ENCODE measurements at regions not wholly inside any gene's neighbourhood (a gene's known extent, or its start where the extent isn't known, plus 50 kb on each side); places are given as distances from the start of the nearest gene placed in this dataset.

DNA sequence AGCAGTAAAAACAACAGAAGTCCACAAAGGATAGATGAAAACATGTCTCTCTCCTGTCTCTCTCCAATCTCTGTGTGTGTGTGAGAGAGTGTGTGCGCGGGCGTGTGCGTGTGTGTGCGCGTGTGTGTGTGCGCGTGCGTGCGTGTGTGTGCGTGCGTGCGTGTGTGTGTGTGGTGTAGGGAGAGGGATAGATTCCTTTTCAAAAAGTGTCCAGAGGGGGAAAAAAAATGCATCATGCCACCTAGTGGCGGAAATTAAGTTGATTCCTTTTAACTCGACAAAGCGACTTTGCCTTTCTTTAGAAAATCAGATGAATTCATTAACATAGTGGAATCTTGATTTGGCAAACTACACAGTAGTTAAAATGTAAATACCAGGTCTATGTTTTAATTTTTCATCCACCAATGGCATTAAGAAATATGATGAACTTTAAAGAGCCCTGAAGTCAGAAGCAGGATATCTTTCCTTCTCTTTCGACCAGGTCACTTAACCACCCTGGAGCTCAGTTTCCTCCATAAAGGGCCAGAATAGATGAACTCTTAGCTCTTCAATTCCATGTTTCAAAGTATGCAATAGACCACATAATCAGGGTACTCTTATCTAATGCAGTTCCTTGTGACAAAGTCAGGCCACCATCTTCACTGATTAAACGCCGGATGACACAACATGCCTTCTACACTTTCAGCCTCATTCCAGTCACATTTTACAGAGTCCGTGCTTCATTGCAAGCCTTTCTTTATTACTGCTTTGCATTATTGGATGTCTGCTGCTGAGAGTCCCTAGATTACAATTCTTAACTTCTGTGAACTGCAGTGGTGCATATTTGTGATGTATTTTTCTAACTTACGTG, 162.8 kb downstream of the FBXO8 start:
- FAIRE-seq: peak; percentile 94

DNA sequence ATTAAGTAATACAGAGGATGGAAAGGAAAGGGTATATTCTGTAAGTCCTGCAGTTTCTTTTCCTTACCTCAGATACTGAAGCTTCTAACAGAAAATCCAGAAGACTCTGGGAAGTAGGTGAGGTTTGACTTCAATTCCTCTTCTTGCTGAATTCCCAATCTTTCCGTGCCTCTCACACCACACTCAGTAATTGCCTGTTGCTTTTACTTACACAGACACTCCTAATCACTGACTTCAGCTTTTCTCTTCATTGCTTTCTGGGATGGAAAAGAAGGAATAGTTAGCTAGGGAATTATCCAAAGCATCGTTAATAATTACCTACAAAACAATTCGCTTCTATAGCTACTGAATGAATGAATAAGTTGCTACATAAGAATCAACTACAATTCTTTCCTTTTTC, 163.6 kb downstream of the FBXO8 start:
- no peak for FAIRE-seq

DNA sequence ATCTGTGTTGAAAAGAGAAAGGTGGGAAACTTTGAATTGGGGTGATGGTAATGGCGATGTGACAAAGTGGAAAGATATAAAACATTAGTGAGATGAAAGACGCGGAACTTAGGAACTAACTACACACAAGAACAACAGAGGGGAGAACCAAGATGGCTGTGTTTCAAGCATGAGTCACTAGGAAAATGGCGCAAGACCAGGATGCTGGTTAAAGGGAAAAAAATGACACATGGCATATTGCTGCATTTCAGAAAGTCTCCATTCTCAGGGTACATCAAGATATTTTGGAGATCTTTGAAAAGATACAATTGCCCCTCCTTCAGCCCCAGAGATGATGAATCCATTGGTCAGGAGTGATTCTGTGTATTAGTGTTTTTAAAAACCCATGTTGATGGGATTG, 164.4 kb downstream of the FBXO8 start:
- FAIRE-seq: no peak

DNA sequence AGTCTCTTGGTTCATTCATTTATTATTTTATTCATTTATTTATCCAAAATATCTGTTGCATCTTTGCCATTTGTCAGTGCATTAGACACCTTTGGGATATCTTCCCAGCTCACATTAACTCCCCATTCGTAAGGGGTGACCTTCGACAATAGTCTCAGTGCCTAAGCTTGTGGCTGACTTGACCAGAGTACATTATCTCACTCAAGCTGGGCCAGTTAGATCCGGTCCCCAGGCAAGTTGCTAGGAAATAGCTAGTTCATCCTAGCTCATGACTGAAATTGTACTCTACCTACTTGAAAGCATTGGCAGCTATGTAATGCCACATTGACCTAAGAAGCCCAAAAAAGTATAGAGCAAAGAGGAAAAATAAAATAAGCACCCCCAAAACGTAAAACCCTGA, 165.3 kb downstream of the FBXO8 start:
- no peak for FAIRE-seq

DNA sequence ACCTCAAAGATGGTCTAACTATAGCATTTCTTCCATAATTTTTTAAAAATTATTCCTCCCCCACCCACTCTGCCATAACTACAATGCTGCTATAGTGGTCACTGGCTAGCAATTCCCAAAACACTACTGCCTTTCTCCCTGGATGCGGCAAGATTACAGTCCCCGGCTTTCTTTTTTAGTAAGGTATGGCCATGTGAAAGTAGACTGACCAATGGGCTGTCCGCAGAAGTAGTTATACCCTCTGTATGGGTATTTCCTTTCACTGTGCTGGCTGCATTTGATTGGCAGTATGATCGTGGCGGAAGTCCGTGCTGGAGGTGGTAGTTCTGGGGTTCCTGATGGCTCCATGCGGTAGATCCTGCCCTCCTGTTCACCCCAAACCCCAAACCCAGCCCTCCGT, 166.0 kb downstream of the FBXO8 start:
- no peak for FAIRE-seq

DNA sequence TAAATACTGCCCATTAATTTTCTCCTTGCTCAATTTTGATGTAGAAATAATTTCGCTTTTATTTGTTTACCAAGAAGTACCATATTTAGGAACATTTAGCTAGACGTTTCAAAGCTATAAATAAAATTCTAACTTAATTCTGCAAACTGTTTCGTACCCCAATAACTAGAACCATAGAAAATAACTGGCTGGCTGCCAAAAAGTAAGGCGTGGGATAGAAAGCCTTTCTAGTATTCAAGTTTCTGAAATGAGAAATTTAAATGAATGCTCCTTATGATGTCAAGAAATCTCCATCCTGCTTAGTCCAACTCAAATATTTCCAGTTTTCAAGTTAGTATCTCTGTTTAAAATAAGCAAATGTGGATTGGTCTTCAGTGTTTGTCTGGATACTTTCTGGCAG, 167.4 kb downstream of the FBXO8 start:
- FAIRE-seq: no peak

DNA sequence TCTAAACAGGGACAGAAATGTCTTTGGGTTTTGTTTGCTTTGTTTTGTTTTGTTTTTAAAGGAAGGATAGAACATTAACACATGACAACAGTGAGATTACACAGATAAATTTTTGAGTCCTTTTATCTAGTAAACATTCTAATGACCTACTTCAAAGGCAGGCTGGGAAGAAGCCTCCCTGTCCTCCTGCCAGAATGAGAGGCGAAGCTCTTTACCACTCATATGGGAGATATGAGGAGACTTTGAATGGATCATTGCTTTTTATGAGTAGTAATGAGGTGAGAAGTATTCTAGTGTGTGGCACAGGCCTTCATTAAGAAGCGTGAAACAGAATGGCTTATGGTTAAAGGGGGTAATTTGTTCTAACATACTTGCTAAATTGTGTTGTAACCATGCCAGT, 172.0 kb downstream of the FBXO8 start:
- peak; percentile 99 for FAIRE-seq

DNA sequence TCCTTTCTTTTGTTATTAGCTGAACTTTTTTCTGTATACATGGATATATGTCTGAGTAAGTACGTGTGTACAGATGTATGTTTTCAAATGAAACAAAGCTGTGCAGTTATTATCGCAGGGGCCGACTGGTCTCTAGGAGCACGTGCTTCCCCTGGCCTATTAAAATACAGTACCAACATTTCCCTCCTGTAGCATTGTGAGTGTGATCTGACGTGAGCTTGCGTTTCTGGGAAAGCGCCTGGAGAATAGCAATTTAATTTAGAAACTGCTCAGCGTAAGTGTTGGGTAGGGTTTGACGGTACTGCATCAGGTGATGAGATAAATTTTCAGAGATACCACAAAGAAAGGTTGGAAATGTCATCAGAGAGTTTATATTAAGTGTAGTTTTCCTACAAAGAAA, 173.3 kb downstream of the FBXO8 start:
- FAIRE-seq: peak; percentile 99

DNA sequence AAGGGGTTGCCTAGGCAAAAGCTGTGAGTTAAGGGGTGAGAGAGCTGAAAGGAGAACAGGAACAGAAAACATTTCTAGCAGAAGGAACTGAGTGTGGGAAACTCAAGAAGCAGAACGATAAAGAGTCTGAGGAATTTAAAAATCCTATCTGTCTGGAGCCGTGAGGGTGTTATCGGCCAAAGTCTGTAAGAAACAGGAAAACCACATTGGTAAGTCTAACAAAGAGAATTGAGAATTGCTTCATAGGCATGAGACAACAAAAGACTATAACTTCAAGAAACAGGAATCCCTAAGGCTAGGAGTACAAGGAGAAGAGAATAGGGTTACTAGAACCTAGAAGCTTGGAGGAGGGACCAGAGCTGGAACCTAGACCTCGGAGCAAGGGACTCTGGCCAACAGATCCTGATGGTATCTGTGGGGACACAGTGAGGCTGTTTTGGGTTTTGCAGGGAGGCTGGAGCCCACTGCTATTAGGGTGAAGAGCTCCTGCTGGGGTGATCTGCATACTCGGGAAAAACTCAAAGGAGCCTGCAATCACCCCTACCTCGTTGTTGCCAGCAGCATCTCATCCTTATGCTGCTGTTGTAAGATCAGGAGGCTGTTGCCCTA, 175.6 kb downstream of the FBXO8 start:
- peak; percentile 92 for FAIRE-seq

DNA sequence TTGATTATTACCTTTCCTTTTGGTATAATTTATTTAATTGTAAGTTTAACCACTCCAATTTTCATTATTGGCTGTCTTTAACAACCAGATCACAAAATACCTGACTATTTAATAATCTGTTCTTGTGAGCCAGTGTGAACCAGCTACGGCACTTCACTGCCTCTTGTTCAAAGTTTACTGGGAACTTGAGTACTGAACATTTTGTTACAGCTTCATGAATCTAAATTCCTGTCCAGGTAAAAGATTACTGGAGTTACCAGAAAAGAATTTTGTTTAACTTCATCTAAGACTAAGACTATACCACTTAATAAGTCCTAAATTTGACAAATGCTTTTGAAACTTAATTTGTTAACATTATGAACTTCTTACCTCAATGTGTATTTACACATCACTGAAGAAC, 178.3 kb downstream of the FBXO8 start:
- peak; percentile 97 for FAIRE-seq

DNA sequence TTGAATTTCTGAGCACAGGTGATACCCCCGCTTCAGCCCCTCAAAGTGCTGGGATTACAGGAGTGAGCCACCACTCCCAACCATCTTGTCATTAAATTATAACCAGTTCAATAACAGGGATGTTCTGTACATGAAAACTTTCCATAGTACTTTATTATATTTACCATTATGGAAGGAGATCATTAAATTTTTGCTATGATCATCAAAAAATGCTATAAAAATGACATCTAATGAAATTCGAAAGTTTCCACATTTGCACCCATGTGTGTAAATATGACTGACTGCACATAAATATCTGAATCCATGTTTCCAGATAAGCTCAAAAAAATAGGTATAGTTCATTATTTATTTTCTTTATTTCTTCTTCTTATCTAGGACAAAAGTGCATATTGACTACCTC, 182.6 kb downstream of the FBXO8 start:
- FAIRE-seq: no peak

DNA sequence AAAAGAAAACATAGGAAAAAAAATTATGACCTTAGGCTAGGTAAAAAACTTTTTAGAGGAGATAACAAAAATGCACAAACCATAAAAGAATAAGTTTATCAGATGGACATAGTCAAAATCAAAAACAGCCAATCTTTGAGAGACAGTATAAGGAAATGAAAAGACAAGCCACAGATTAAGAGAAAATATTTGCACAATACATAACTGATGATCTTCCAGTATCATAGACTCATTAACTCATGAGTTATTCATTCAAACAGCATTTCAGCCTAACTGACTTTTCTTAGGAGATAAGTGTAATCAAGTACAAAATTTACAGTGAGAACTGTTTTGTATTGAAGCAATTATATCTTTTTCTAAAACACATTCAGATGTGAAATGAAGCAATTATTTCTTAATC, 183.8 kb downstream of the FBXO8 start:
- peak; percentile 22 for FAIRE-seq

DNA sequence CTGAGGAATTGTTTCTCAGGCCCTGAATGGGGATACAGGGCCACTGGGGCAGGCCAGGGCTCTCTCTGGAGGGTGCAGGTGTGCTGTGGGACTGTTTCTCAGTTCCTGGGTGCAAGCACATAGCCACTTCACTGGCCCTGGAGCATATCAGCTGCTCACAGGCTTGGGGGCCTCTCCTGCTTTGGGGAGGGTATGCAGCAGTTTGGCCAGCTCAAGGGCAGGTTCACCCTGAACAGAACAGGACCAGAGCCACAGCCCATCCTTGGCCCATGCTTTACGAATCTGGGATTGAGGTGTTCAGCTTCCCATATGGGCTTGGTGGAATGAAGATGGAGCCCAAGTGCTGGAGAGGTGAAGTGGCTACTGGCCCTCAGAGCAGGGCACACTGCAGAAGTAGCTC, 186.5 kb downstream of the FBXO8 start:
- no peak for FAIRE-seq

DNA sequence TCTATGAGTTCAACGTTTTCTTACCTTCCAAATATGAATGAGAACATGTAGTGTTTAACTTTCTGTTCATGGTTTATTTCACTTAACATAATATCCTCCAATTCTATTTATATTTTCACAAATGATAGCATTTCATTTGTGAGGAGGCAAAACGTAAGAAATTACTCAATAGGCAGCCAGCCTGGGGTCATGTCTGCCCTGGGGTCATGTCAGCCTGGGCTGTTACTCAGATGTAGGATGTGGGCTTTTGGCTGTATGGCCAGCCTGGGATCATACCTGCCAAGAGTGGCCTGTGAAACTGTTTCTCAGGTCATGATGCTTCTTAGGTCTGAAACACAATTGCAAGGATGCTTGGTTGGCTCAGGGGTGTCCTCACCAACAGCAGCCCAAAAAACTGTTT, 187.0 kb downstream of the FBXO8 start:
- FAIRE-seq: no peak

DNA sequence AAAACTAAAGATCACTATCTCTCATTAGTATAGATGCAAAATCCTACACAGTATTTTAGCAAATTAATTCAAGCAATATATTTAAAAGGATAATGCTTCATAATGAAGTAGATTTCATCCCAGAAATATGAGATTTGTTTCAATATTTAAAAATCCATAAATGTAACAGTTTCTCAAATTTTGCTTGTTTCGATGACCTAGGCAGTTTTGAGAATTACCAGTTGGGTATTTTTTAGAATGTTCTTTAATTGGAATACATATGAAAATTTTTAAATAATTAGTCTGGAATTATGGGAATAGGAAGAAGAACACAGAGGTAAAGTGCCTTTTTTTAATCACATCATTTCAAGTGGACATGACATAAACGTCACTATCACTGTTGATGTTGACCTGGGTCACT, 192.3 kb downstream of the FBXO8 start:
- FAIRE-seq: peak; percentile 42

DNA sequence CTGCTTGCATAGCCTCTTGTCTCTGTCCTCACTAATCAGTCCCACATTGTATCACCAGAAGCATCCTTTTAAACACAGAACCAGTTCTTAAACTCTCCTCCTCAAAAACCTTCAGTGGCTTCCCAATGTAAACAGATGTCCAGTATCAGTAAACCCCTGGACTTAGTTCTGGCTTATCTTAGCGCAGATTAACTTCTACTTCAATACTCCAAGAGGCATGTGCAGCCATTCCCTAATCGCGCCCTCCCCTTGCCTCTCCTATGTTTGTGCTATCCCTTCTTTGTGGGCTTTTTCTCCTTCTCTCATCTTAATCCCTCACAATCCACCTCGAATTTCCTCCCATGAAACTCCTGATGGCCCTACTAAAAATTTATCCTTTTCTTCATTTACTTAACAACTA, 193.8 kb downstream of the FBXO8 start:
- FAIRE-seq: peak; percentile 95

DNA sequence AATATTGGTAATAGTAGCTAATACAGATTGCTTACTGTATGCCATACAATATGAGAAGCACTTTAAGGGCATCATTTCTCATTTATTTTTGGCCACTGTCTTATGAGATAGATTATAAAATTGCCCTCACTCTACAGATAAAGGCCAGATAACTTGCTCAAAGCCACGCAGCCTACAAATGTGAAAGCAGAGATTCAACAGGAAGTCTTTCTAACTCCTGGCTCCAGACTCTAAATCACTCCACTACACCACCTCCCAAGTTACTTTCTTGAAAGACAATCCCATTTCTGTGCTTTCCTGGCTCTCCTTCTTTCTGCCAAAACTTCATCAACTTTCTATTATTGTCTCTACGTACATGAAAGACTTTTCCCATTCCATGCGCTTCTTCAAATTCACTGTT, 194.7 kb downstream of the FBXO8 start:
- FAIRE-seq: peak; percentile 86

DNA sequence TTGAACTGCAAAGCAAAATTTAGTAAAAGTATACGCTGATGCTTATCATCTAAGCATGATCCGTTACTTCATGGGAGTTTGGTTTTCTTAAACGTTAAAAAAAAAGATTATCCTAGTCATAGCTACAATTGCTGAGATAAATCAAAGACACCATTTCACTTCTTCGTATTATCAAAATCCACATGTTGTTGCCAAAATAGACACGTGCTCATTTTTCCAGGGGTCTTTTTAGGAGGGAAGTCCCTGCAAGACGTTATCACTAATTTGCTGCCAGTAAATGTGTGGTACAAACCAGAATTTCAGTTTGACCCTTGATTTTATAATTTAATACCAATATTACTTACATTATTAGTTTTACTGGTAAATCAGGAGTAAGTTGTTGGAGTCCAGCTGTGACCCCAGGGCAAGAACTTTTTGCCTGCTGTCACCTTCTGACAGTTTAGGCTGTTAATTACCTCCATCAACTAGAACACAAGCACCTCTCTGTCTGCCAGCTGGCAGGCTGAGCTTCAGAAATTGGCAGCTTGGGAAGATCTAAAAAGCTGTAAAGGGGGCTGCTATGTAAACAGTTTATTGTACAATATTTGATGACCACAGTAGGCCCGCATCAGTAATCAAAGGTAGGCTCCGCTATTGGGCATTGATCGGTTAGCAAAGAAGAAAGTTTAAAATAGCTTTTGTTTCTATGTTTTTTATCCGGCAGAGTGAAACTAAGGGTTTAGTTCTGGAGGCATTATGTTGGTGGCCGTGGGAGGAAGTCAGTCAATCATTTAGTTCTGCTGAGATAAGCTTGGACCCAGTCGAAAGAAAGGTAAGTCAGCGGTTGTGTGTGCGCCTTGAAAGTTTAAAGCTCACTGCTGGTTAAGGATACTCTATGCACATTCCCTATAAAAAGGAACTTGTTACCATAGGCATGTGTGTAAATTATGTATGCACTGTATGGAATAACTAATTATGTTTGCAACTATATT, 196.4 kb downstream of the FBXO8 start:
- FAIRE-seq: peak; percentile 91

DNA sequence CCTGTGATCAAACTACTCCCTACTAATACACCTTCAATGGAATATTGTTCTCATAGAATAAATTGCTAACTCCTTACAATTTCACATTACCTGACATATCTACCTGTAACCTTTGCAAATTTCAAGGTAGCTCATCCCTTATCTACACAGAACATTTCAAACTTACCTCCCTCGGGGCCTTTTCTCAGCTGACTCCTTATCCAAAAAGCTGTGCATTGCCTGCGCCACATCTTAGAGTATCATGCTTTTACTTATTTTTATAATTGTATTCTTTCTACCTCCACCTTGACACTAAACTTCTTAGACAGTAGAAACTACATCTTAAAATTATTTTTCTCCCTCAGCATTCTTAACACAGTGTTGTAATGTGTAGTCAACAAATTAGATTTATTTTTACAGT, 198.5 kb downstream of the FBXO8 start:
- peak; percentile 41 for FAIRE-seq

DNA sequence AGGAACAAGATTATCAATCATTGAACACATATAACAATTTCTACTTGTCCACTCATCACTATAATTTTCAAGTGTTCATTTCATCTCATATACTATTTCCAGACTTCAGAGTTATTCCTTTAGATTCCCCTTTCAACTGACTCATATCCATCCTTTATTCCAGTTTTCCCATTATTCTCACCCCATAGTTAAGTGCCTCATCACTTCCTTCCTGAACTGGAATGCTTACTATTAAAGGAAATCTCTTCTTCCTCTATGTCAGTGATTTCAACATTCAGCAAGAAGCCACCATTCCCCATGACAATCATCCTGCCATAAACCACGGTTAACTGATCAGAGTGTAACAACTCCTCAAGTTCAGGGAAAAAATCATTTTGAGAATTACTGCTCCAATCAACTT, 198.9 kb downstream of the FBXO8 start:
- no peak for FAIRE-seq

DNA sequence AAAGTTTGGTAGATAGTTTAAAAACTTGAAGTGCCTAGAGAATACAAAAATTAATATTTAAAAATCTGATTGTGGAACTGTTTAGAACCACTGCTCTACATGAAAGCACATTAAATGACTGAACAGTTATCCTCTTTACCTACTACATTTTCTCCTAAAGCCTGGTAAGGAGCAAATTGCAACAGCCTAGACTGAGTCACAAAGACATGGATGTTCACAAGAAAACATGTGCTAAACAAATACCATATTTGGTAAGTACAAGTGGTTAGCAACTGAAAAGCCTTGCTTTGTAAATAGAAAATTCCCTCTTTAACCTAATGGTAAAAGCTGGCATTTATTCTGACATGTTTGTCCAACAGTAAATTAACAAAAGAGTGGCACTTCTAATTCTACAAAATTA, 203.1 kb downstream of the FBXO8 start:
- no peak for FAIRE-seq

DNA sequence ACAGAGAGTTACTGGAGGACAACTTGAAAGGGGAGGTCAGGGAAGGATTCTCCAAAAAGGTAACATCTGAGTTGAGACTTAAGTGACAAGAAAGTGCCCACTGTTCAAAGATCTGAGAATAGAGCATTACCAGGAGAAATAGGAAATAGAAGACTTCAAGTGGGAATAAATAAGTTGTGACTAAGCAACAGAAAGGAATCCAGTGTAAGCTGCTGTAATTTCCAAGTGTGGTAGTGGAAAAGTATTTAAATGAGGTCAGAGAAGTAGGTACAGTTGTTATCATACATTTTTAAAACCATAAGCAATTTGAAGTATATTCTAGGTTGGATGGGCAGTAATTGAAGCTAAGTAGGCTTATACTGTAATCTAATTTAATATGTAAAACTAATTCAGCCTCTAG, 211.9 kb downstream of the FBXO8 start:
- FAIRE-seq: no peak

DNA sequence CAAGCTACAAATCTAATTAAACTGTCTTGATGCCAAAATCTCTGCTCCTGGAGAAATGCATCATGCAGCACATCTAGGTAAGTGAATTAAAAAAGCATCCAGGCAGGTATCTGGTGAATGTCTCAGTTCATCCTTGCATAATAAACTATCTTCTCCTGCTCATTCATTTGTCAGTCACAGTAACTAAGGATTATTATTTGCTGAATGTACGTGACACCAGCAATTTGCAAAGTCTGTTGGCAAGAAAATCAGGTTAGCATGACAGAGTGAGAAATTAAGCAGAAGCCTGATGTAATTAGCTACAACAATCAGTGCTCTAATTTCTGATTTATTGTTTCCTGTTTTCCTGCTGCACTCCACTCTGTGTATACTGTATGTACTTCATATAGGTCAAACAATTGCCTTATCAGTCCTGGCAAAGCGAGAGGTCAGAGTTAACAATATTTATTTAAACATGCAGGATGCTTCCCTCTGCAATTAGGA, 213.6 kb downstream of the FBXO8 start:
- no peak for FAIRE-seq
